K562 (cell line): ENCODE measurements at regions not wholly inside any gene's neighbourhood (a gene's known extent, or its start where the extent isn't known, plus 50 kb on each side); places are given as distances from the start of the nearest gene placed in this dataset.

Experiments
- ATAC-seq: fragments of 200-7000 bp; cut with Tn5 transposase; 3 replicates; pipeline ENCODE4 v1.9.1; 2020; ENCODE audit warnings: moderate library complexity
- BruUV-seq: library from RNA; stranded (reverse); fragments of 400-500 nt; replicated peaks from 2 replicates; lab custom pipeline; 2021; lab: Mats Ljungman, UMichigan
- CTCF ChIA-PET: fragments of 300-600 bp; formaldehyde crosslinking; extraction: SDS; loops from one replicate; lab custom pipeline; 2021; ENCODE audit warnings: low intra/inter-chr PET ratio; lab: Yijun Ruan, JAX
- POLR2A ChIA-PET: fragments of 300-600, 350-650 bp; sonication (Branson Sonifier 250); formaldehyde crosslinking; extraction: SDS; loops from one replicate; lab custom pipeline; 2021; ENCODE audit warnings: antibody characterized with exemption, inconsistent platforms; lab: Yijun Ruan, JAX
- DNase-seq, 4 experiments: peaks; one replicate each; pipeline versions ENCODE4 v3.0.0 to v3.0.0-alpha.2; 2011 to 2018; ENCODE audit warnings: low spot score in 3 of 4, mixed read lengths in 3 of 4; ENCODE audit errors: extremely low read depth in 1 of 4
- FAIRE-seq: peaks from 2 replicates; lab custom pipeline; 2011; peaks lifted over from hg19 to GRCh38; lab: Jason Lieb, UNC
- H2AFZ ChIP-seq: 2 replicates; pipeline ENCODE4 v1.6.0; 2011; ENCODE audit warnings: low read depth, low read length, control low read depth, inconsistent platforms
- H3K27ac ChIP-seq: fragments of 200-600 bp; 3 replicates; pipeline ENCODE4 v1.8.0; 2011; ENCODE audit warnings: low read depth, mild to moderate bottlenecking, control low read depth, inconsistent platforms, low read length, moderate library complexity, mixed read lengths; ENCODE audit errors: extremely low read depth
- H3K27me3 ChIP-seq, 2 experiments: fragments of 300-600 bp in 1 of 2; 2 replicates in 1 of 2; 3 replicates in 1 of 2; pipeline versions ENCODE4 v1.6.0 to v1.8.0; 2011; ENCODE audit warnings: inconsistent platforms in 2 of 2, low read length in 2 of 2, mild to moderate bottlenecking in 1 of 2, mixed read lengths in 1 of 2, moderate library complexity in 1 of 2; ENCODE audit not compliant: control insufficient read depth in 2 of 2, insufficient read depth in 2 of 2
- H3K36me3 ChIP-seq: fragments of 300-600 bp; 3 replicates; pipeline ENCODE4 v1.8.0; 2011; ENCODE audit warnings: mild to moderate bottlenecking, low read length, inconsistent platforms; ENCODE audit not compliant: control insufficient read depth, insufficient read depth
- H3K4me1 ChIP-seq, 2 experiments: fragments of 200-600 bp in 1 of 2; replicated peaks in 1 of 2; 2 replicates in 1 of 2; 3 replicates in 1 of 2; pipeline versions ENCODE4 v1.5.1 to v1.8.0; 2011; ENCODE audit warnings: inconsistent platforms in 2 of 2, low read length in 2 of 2, mild to moderate bottlenecking in 1 of 2, mixed read lengths in 1 of 2, moderate library complexity in 1 of 2; ENCODE audit not compliant: control insufficient read depth in 2 of 2, insufficient read depth in 2 of 2
- H3K4me2 ChIP-seq: 2 replicates; pipeline ENCODE4 v1.6.1; 2011; ENCODE audit warnings: low read length, control low read depth, inconsistent platforms, mixed read lengths; ENCODE audit not compliant: insufficient read depth
- H3K4me3 ChIP-seq: fragments of 200-600 bp; sonication (generic), shearing (Covaris generic); 2 replicates; pipeline ENCODE4 v1.5.1; 2016; ENCODE audit warnings: control low read depth, inconsistent platforms
- H3K79me2 ChIP-seq: fragments of 200-600 bp; 3 replicates; pipeline ENCODE4 v1.8.0; 2011; ENCODE audit warnings: low read length, inconsistent platforms; ENCODE audit not compliant: control insufficient read depth, insufficient read depth
- H3K9ac ChIP-seq, 2 experiments: 2 replicates each; pipeline versions ENCODE4 v1.6.0 to v1.6.1; 2011; ENCODE audit warnings: low read depth in 2 of 2, low read length in 2 of 2, control low read depth in 1 of 2, inconsistent platforms in 1 of 2, mild to moderate bottlenecking in 1 of 2, mixed read lengths in 1 of 2; ENCODE audit not compliant: insufficient read depth in 1 of 2
- H3K9me1 ChIP-seq: one replicate; pipeline ENCODE4 v1.6.0; 2011; ENCODE audit warnings: inconsistent platforms, mild to moderate bottlenecking, low read length, moderate library complexity; ENCODE audit not compliant: control insufficient read depth, insufficient read depth
- H3K9me3 ChIP-seq: replicated peaks from 2 replicates; pipeline ENCODE4 v1.5.1; 2011; ENCODE audit warnings: low read depth, low read length, inconsistent platforms; ENCODE audit not compliant: control insufficient read depth, insufficient read depth
- H4K20me1 ChIP-seq: replicated peaks from 2 replicates; pipeline ENCODE4 v1.6.1; 2011; ENCODE audit warnings: low read length, inconsistent platforms, mixed read lengths; ENCODE audit not compliant: control insufficient read depth, insufficient read depth
- ATF7 ChIP-seq: fragments of 450-650 bp; IDR thresholded peaks from 2 replicates; pipeline ENCODE4 v1.7.1; 2014; ENCODE audit warnings: mild to moderate bottlenecking, moderate library complexity
- CBX2 ChIP-seq: fragments of 200-600 bp; sonication (generic); IDR thresholded peaks from one replicate; pipeline ENCODE4 v1.6.1; 2012; ENCODE audit warnings: mild to moderate bottlenecking, low read length, inconsistent platforms; ENCODE audit not compliant: insufficient read depth, poor library complexity, severe bottlenecking
- CEBPG ChIP-seq, 3 experiments: fragments of 200-800 bp in 1 of 3; sonication (Bioruptor generic) in 1 of 3; sonication (generic) in 1 of 3; formaldehyde crosslinking in 1 of 3; IDR thresholded peaks in 2 of 3; conservative IDR thresholded peaks in 1 of 3; 2 replicates each; pipeline versions ENCODE4 v1.6.1 to v1.8.0; 2016 to 2022; ENCODE audit warnings: missing compliant biosample characterization in 2 of 3, missing genetic modification characterization in 2 of 3, mild to moderate bottlenecking in 1 of 3, missing genetic modification reagents in 1 of 3
- CREBBP ChIP-seq: IDR thresholded peaks from one replicate; pipeline ENCODE4 v1.6.1; 2012; ENCODE audit warnings: low read depth, mild to moderate bottlenecking, control low read depth, inconsistent platforms, low read length
- EP400 ChIP-seq: fragments of 450-650 bp; IDR thresholded peaks from 2 replicates; pipeline ENCODE4 v1.6.1; 2017; ENCODE audit warnings: antibody characterized with exemption, mild to moderate bottlenecking, moderate library complexity
- HMG20A ChIP-seq: fragments of 450-650 bp; formaldehyde crosslinking; conservative IDR thresholded peaks from 2 replicates; pipeline ENCODE4 v1.4.0; 2020; ENCODE audit warnings: mild to moderate bottlenecking, mixed read lengths
- HSF4 ChIP-seq: fragments of 250-450 bp; sonication (Bioruptor Pico); IDR thresholded peaks from 2 replicates; pipeline ENCODE4 v2.1.2; 2022; ENCODE audit warnings: mild to moderate bottlenecking, moderate library complexity, borderline replicate concordance
- KHSRP ChIP-seq: fragments of 450-650 bp; IDR thresholded peaks from 2 replicates; pipeline ENCODE4 v1.6.1; 2017
- STAT5A ChIP-seq: IDR thresholded peaks from 2 replicates; pipeline ENCODE4 v1.6.1; 2012; ENCODE audit warnings: low read length, inconsistent platforms, borderline replicate concordance
- ZNF184 ChIP-seq: sonication (generic); formaldehyde crosslinking; IDR thresholded peaks from 2 replicates; pipeline ENCODE4 v1.5.0; 2020; ENCODE audit warnings: missing genetic modification reagents
- ZNF280A ChIP-seq: fragments of 450-650 bp; IDR thresholded peaks from 2 replicates; pipeline ENCODE4 v1.6.1; 2018; ENCODE audit warnings: mild to moderate bottlenecking, low read depth; ENCODE audit not compliant: partially characterized antibody
- ZNF561 ChIP-seq: fragments of 450-650 bp; formaldehyde crosslinking; conservative IDR thresholded peaks from 2 replicates; pipeline ENCODE4 v1.4.0; 2020; ENCODE audit warnings: mild to moderate bottlenecking, moderate library complexity
- WGBS: fragments of 100-300 bp; shearing (Covaris generic); methylation state at CpG from one replicate; pipeline ENCODE4 v1.1.6; 2016; ENCODE audit warnings: low coverage, mixed read lengths; ENCODE audit not compliant: insufficient coverage; ENCODE audit errors: missing lambda C conversion rate; 5-methylcytosine and 5-hydroxymethylcytosine counted together
- in situ Hi-C: fragments of 300-500 bp; cut with MboI; formaldehyde crosslinking; loops from 4 replicates; pipeline ENCODE4 v1.15.0; 2018; ENCODE audit warnings: inconsistent platforms, mixed read lengths
- intact Hi-C: fragments of 100-400 bp; cut with micrococcal nuclease; formaldehyde crosslinking; loops from 2 replicates; pipeline ENCODE4 v1.14.2; 2022

- DNase-seq: no peak
- CTCF ChIA-PET: no interaction called here
- 0% methylated on average over 4 of the region's 4 CpGs for WGBS
- intact Hi-C loops (no loop called here), in situ Hi-C loops (no loop called here)
- Histone ChIP-seq H3K27ac (no peak overlapping the region), H3K4me2 (no peak overlapping the region), H4K20me1 (no peaks in the 10 kb centered on the region), H3K36me3 (no peaks in the 10 kb centered on the region), H3K9me1 (no peaks in the 10 kb centered on the region), H2AFZ (no peak overlapping the region), H3K27me3 (no peaks in the 10 kb centered on the region), H3K4me3 (no peak overlapping the region), H3K4me1 (no peaks in the 10 kb centered on the region), H3K9me3 (no peaks in the 10 kb centered on the region), H3K79me2 (no peaks in the 10 kb centered on the region), H3K9ac (no peak overlapping the region)
- FAIRE-seq: no peak
- BruUV-seq: no TSS peak
- POLR2A ChIA-PET: no interaction called here
- no peak for ATAC-seq
- TF ChIP-seq ZNF184 (CRISPR knock-in tag) (no peak), CEBPG (CRISPR knock-in tag; IDR thresholded peaks at IDR 0.05) (no peak), CEBPG (tag; conservative IDR thresholded peaks at IDR 0.05 in 1 of 2, IDR thresholded peaks at IDR 0.05 in 1 of 2) (no peak), CREBBP (no peak), KHSRP (no peak), ZNF280A (no peak), CBX2 (no peak), HSF4 (CRISPR knock-in tag) (no peak), ATF7 (no peak), EP400 (no peak), ZNF561 (no peak), STAT5A (no peak), HMG20A (no peak)
These were observed 193.5 kb upstream of the ZBTB20 start for GRCh38 chr3:115340586-115340985.
